Parathyroid adenoma (tissue), 2 donors: ENCODE measurements at regions not wholly inside any gene's neighbourhood (a gene's known extent, or its start where the extent isn't known, plus 50 kb on each side); places are given as distances from the start of the nearest gene placed in this dataset.

Experiments
- H2AFZ ChIP-seq: fragments of 300-600 bp; sonication (generic); one replicate; pipeline ENCODE4 v1.7.0; 2017; ENCODE audit warnings: antibody characterized with exemption, mild to moderate bottlenecking
- H3K27ac ChIP-seq: fragments of 300-600 bp; sonication (generic); one replicate; pipeline ENCODE4 v1.7.0; 2017
- H3K27me3 ChIP-seq: fragments of 300-600 bp; sonication (generic); one replicate; pipeline ENCODE4 v1.7.0; 2017; ENCODE audit warnings: low read length; ENCODE audit not compliant: control insufficient read depth, insufficient read depth
- H3K36me3 ChIP-seq: fragments of 300-600 bp; sonication (generic); one replicate; pipeline ENCODE4 v1.7.0; 2017; ENCODE audit warnings: low read length; ENCODE audit not compliant: control insufficient read depth, insufficient read depth
- H3K4me1 ChIP-seq: fragments of 300-600 bp; sonication (generic); one replicate; pipeline ENCODE4 v1.7.0; 2017; ENCODE audit warnings: control low read depth
- H3K4me2 ChIP-seq: fragments of 300-600 bp; sonication (generic); one replicate; pipeline ENCODE4 v1.7.0; 2017; ENCODE audit warnings: low read length
- H3K4me3 ChIP-seq: fragments of 300-600 bp; sonication (generic); one replicate; pipeline ENCODE4 v1.7.0; 2017; ENCODE audit warnings: low read depth, low read length
- H3K79me2 ChIP-seq: fragments of 300-600 bp; sonication (generic); one replicate; pipeline ENCODE4 v1.7.0; 2017; ENCODE audit warnings: control low read depth
- H3K9ac ChIP-seq: fragments of 300-600 bp; sonication (generic); one replicate; pipeline ENCODE4 v1.7.0; 2017; ENCODE audit warnings: mild to moderate bottlenecking
- H3K9me3 ChIP-seq: fragments of 300-600 bp; sonication (generic); one replicate; pipeline ENCODE4 v1.7.0; 2017; ENCODE audit warnings: low read length; ENCODE audit not compliant: control insufficient read depth
- TF ChIP-seq, protein P1 (sequence below): fragments of 300-600 bp; sonication (generic); IDR thresholded peaks from one replicate; pipeline ENCODE4 v1.7.0; 2017; ENCODE audit warnings: antibody characterized with exemption, mild to moderate bottlenecking
- donor health status: primary hyperparathyroidism.

DNA sequence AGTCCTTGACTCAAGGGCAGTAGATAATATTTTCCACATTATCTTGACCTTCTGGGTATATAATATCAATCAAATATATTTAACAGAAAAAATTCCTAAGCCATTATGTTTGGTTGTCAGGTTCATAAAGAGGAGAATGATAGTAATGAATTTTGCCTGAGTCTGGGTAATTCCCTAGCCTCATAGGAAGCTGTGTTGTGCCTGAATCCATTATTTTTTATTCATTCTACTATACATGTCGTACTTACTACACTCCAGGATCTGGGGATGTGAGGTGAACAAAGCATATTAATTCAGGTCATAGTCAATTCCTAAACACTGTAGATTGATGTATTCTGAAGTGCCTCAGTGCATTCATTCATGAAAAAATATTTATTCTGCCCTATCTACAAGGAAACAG lies 204.2 kb downstream of the PTGER3 start:
- no peaks in the 10 kb centered on the region for H3K36me3 ChIP-seq
- no peak overlapping the region for H2AFZ ChIP-seq
- H3K9me3 ChIP-seq = no peaks in the 10 kb centered on the region
- H3K27ac ChIP-seq = no peak overlapping the region
- TF ChIP-seq, protein P1, sequence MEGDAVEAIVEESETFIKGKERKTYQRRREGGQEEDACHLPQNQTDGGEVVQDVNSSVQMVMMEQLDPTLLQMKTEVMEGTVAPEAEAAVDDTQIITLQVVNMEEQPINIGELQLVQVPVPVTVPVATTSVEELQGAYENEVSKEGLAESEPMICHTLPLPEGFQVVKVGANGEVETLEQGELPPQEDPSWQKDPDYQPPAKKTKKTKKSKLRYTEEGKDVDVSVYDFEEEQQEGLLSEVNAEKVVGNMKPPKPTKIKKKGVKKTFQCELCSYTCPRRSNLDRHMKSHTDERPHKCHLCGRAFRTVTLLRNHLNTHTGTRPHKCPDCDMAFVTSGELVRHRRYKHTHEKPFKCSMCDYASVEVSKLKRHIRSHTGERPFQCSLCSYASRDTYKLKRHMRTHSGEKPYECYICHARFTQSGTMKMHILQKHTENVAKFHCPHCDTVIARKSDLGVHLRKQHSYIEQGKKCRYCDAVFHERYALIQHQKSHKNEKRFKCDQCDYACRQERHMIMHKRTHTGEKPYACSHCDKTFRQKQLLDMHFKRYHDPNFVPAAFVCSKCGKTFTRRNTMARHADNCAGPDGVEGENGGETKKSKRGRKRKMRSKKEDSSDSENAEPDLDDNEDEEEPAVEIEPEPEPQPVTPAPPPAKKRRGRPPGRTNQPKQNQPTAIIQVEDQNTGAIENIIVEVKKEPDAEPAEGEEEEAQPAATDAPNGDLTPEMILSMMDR = no peak
- no peak overlapping the region for H3K4me2 ChIP-seq
- H3K27me3 ChIP-seq = no peaks in the 10 kb centered on the region
- H3K9ac ChIP-seq = no peak overlapping the region
- no peaks in the 10 kb centered on the region for H3K79me2 ChIP-seq
- no peaks in the 10 kb centered on the region for H3K4me1 ChIP-seq
- no peak overlapping the region for H3K4me3 ChIP-seq

DNA sequence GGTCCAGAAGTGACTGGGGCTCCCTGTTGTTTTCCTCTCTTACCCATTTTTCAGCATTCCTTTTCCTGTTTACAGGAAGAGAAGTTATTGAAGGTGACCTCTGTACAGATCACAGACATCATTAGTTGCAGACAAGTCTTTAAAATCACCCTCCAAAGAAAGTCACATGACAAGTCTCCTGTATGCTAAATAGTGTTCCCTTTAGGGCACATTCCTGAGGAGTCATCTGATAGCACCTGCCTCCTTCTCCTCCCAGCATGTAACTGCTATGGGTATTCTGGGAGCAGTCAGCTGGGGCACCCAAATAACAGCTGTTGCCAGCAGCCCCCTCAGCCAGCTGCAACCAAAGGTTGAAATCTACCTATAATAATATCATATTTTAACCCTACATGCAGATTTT lies 200.6 kb downstream of the PTGER3 start:
- Histone ChIP-seq H3K36me3 (no peaks in the 10 kb centered on the region), H2AFZ (no peak overlapping the region), H3K79me2 (no peaks in the 10 kb centered on the region), H3K27ac (no peak overlapping the region), H3K4me2 (no peak overlapping the region), H3K4me3 (no peak overlapping the region), H3K9me3 (no peaks in the 10 kb centered on the region), H3K27me3 (no peaks in the 10 kb centered on the region), H3K9ac (no peak overlapping the region), H3K4me1 (no peaks in the 10 kb centered on the region)
- TF ChIP-seq, protein P1 = no peak

DNA sequence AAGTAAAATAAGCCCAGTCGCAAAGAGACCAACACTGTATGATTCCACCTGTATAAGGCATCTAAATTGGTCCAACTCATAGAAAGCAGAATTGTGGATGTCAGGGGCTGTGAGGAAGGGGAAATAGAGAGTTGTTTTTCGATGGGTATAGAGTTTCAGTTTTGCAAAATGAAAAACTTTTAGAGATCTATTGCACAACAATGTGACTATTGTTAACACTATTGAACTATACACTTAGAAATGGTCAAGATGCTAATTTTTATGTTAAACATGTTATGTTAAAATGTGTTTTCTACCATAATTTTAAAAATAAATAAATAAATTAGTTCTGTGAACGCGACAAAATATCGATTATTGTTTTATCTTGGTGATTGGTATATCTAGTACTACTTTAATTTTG lies 192.4 kb downstream of the PTGER3 start:
- TF ChIP-seq, protein P1 = no peak
- Histone ChIP-seq H3K36me3 (no peaks in the 10 kb centered on the region), H3K27ac (no peak overlapping the region), H2AFZ (no peak overlapping the region), H3K4me3 (no peak overlapping the region), H3K4me1 (no peaks in the 10 kb centered on the region), H3K9ac (no peak overlapping the region), H3K27me3 (no peaks in the 10 kb centered on the region), H3K79me2 (no peaks in the 10 kb centered on the region), H3K4me2 (no peak overlapping the region), H3K9me3 (no peaks in the 10 kb centered on the region)

DNA sequence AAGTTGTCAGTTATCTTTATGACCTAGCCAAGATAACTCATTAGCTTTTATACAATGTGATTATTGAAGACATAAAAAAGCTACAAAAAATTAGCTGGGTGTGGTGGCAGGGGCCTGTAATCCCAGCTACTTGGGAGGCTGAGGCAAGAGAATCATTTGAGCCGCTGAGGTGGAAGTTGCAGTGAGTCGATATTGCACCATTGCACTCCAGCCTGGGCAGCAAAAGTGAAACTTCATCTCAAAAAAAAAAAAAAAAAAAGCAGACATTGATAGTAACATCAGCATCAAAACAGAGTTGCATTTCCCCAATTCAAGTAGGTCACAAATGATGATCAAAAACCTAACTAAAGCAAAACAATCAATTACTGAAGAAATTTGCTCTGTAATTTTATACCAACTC lies 191.4 kb downstream of the PTGER3 start:
- Histone ChIP-seq H3K36me3 (no peaks in the 10 kb centered on the region), H3K4me2 (no peak overlapping the region), H3K9ac (no peak overlapping the region), H3K4me3 (no peak overlapping the region), H2AFZ (no peak overlapping the region), H3K4me1 (no peaks in the 10 kb centered on the region), H3K9me3 (no peaks in the 10 kb centered on the region), H3K27ac (no peak overlapping the region), H3K79me2 (no peaks in the 10 kb centered on the region), H3K27me3 (no peaks in the 10 kb centered on the region)
- TF ChIP-seq, protein P1 = no peak

DNA sequence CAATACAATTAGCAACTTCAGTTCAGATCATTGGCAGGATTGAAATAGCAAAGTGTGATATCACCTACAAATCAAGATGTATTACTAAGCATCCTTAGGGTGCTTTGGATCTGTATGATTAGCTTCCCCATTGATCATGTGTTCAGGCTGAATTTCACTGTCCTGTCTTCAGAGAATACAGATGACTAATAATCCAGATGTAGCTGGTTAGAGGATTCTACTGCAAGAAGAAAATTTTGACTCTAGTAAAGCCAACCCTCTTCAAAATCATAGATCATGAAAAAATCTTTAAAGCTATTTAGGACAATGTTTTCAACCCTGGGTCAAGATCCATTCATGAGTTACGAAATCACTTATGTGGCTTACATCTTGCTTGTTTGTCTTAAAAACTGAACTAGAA lies 184.4 kb downstream of the PTGER3 start:
- Histone ChIP-seq H3K4me3 (no peak overlapping the region), H3K79me2 (no peaks in the 10 kb centered on the region), H3K4me2 (no peak overlapping the region), H3K27ac (no peak overlapping the region), H3K27me3 (no peaks in the 10 kb centered on the region), H3K9ac (no peak overlapping the region), H3K4me1 (no peaks in the 10 kb centered on the region), H3K9me3 (no peaks in the 10 kb centered on the region), H2AFZ (no peak overlapping the region), H3K36me3 (no peaks in the 10 kb centered on the region)
- TF ChIP-seq, protein P1 = no peak
